Cardiac fibroblast (primary cell): ENCODE measurements at regions not wholly inside any gene's neighbourhood (a gene's known extent, or its start where the extent isn't known, plus 50 kb on each side); places are given as distances from the start of the nearest gene placed in this dataset.
"Not testable (repeated sequence)": the region's sequence is repeated elsewhere in the genome, so short reads cannot be mapped to it uniquely, and the experiment has no call there.

Experiments used
- DNase-seq, 2 donors: peaks; one replicate each; pipeline versions ENCODE4 v3.0.0 to v3.0.0-alpha.2; 2010; ENCODE audit warnings: low read depth in 2 of 2
- H3K4me3 ChIP-seq, 2 donors: replicated peaks in 1 of 2; 1 replicate in 1 of 2; 2 replicates in 1 of 2; pipeline ENCODE4 v1.5.1; 2011; ENCODE audit warnings: low read depth in 2 of 2, low read length in 2 of 2, mild to moderate bottlenecking in 2 of 2, moderate library complexity in 1 of 2
- CTCF ChIP-seq: IDR thresholded peaks from one replicate; pipeline ENCODE4 v1.5.1; 2011; ENCODE audit warnings: low read depth, mild to moderate bottlenecking, low read length, inconsistent platforms

GRCh38 chr14:106062502-106063272 is 536.3 kb downstream of the TMEM121 start:
- H3K4me3 ChIP-seq: no peak overlapping the region
- TF ChIP-seq CTCF: no peak
- DNase-seq: no peak

- no peak overlapping the region for H3K4me3 ChIP-seq
- no peak for TF ChIP-seq CTCF
- DNase-seq: no peak
Observed at GRCh38 chr14:106067935-106068334, 541.6 kb downstream of the TMEM121 start.

GRCh38 chr14:106069804-106070625 is 543.6 kb downstream of the TMEM121 start:
- DNase-seq: no peak
- H3K4me3 ChIP-seq: no peak overlapping the region
- TF ChIP-seq CTCF: no peak

- H3K4me3 ChIP-seq: no peak overlapping the region
- DNase-seq: no peak
- peak; percentile 4 for TF ChIP-seq CTCF
Observed at GRCh38 chr14:106080922-106081321, 554.5 kb downstream of the TMEM121 start.

- not testable (repeated sequence) for DNase-seq, H3K4me3 ChIP-seq
Observed at GRCh38 chr14:106081721-106082120, 555.3 kb downstream of the TMEM121 start.

- no peak for DNase-seq
- no peak overlapping the region for H3K4me3 ChIP-seq
- TF ChIP-seq CTCF: no peak
Observed at GRCh38 chr14:106083082-106083481, 556.7 kb downstream of the TMEM121 start.

GRCh38 chr14:106087837-106088236 is 561.5 kb downstream of the TMEM121 start:
- no peak for TF ChIP-seq CTCF
- H3K4me3 ChIP-seq: no peak overlapping the region
- no peak for DNase-seq

- DNase-seq, H3K4me3 ChIP-seq: not testable (repeated sequence)
Observed at GRCh38 chr14:106088860-106089259, 562.5 kb downstream of the TMEM121 start.
